Retinal pigment epithelial cell (primary cell): ENCODE measurements at regions not wholly inside any gene's neighbourhood (a gene's known extent, or its start where the extent isn't known, plus 50 kb on each side); places are given as distances from the start of the nearest gene placed in this dataset.

Experiments
- DNase-seq: peaks from one replicate; pipeline ENCODE4 v3.0.0-alpha.2; 2010; ENCODE audit warnings: low read depth
- H3K4me3 ChIP-seq: 2 replicates; pipeline ENCODE4 v1.5.1; 2011; ENCODE audit warnings: mild to moderate bottlenecking, low read length, control low read depth, moderate library complexity
- CTCF ChIP-seq: conservative IDR thresholded peaks from 2 replicates; pipeline ENCODE4 v1.5.1; 2011; ENCODE audit warnings: low read depth, low read length, control low read depth, inconsistent platforms

GRCh38 chr6:117169064-117169665 is 96.2 kb upstream of the VGLL2 start:
- no peak for TF ChIP-seq CTCF
- no peak overlapping the region for H3K4me3 ChIP-seq
- DNase-seq = no peak

- TF ChIP-seq CTCF = no peak
- no peak for DNase-seq
- no peak overlapping the region for H3K4me3 ChIP-seq
Observed at GRCh38 chr6:117169781-117170281, 95.5 kb upstream of the VGLL2 start.

DNA sequence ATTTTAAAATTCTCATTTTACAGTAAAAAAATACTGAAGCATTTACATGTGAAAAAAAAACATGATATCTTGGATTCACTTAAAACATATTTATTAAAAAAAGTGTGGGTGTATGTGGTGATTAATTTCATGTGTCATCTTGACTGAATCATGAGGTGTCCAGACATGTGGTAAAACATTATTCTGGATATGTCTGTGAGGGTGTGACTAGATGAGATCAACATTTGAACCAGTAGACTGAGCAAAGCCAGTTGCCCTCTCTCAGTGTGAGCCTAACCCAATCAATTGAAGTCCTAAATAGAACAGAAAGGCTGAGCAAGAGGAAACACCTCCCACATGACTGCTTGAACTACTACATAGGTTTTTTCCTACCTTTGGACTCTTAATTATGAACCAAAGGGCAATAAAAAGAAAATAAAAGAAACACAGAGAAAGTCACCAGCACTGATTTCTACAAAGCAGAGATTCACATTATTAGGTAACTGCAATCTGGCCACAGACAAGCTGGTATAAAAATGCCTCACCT is 90.5 kb upstream of the VGLL2 start:
- no peak for DNase-seq
- TF ChIP-seq CTCF = no peak

DNA sequence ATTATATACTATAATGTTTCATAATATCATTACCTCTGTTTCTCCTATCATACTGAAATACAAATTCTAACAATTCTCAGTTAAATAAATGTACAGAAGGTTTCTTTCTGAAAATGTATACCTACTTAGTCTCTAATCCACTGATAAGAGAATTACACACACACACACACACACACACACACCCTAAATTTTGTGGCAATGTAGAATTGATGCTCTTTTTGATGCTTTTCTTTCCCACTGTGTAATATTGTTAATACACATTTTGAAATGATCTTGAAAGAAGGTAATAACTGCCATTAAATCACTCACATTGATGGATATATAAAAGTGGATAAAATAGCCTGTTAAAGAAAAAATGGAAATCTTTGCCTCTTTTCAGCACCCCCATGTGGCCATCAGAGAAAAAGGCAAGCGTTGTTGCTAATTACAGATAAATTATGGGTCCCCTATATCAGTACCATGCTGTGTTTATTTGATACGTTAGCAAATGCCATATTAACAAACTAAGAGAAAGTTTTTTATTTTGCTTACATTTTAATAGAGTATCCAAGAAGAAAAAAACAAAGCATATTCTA is 76.6 kb upstream of the VGLL2 start:
- H3K4me3 ChIP-seq = no peak overlapping the region
- TF ChIP-seq CTCF = peak; percentile 72
- no peak for DNase-seq

More for the DNA sequence above, 90.5 kb upstream of the VGLL2 start:
- no peak overlapping the region for H3K4me3 ChIP-seq

GRCh38 chr6:117191009-117191408 is 74.3 kb upstream of the VGLL2 start:
- no peak for TF ChIP-seq CTCF
- DNase-seq = no peak
- no peak overlapping the region for H3K4me3 ChIP-seq

GRCh38 chr6:117191448-117191847 is 73.9 kb upstream of the VGLL2 start:
- DNase-seq = no peak
- no peak for TF ChIP-seq CTCF
- no peak overlapping the region for H3K4me3 ChIP-seq

DNA sequence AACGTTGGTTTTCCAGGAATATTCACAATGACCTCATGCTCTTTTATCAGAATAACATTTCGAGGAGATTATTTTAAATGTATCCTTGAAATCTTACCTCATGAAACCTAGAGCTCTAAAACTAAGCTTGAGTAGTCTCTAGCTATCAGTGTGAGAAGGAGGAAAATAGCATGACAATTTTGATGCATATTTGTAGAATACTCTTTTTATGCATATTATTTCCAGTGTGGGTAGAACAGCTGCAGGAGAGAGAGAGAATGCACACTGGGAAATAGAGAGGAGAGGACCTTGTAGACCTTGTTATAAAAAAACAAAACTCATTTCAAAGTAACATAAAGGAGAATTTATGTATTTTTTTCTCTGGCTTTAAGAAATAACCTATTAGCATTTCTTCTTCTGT is 71.1 kb upstream of the VGLL2 start:
- no peak for TF ChIP-seq CTCF
- no peak for DNase-seq
- H3K4me3 ChIP-seq = no peak overlapping the region
